Activated CD8-positive, alpha-beta T cell treated with anti-CD3 and anti-CD28 coated beads for 36 hours (primary cell): ENCODE measurements at regions not wholly inside any gene's neighbourhood (a gene's known extent, or its start where the extent isn't known, plus 50 kb on each side); places are given as distances from the start of the nearest gene placed in this dataset.

Experiments used
- ATAC-seq: fragments of 200-7000 bp; cut with Tn5 transposase; one replicate; pipeline ENCODE4 v1.10.0; 2021; ENCODE audit warnings: mild to moderate bottlenecking, moderate library complexity
- CTCF ChIA-PET: fragments of 350-600 bp; sonication (Branson Sonifier 250); formaldehyde crosslinking; loops from one replicate; lab custom pipeline; 2021; ENCODE audit warnings: antibody characterized with exemption; lab: Charles Lee
- POLR2A ChIA-PET: fragments of 350-600 bp; sonication (Branson Sonifier 250); formaldehyde crosslinking; loops from one replicate; lab custom pipeline; 2021; ENCODE audit warnings: antibody characterized with exemption; lab: Charles Lee
- DNase-seq: peaks from one replicate; pipeline ENCODE4 v3.0.0-alpha.2; 2020
- H3K27ac Mint-ChIP-seq: one replicate; pipeline ENCODE4 v1.8.0; 2021; ENCODE audit warnings: mild to moderate bottlenecking, mixed read lengths
- H3K27me3 Mint-ChIP-seq: one replicate; pipeline ENCODE4 v1.8.0; 2021; ENCODE audit warnings: mixed read lengths
- H3K36me3 Mint-ChIP-seq: one replicate; pipeline ENCODE4 v1.8.0; 2021; ENCODE audit warnings: low read depth, mixed read lengths
- H3K4me1 Mint-ChIP-seq: one replicate; pipeline ENCODE4 v1.8.0; 2021; ENCODE audit warnings: low read depth, mixed read lengths
- H3K4me3 Mint-ChIP-seq: one replicate; pipeline ENCODE4 v1.8.0; 2021; ENCODE audit warnings: mild to moderate bottlenecking, moderate library complexity, mixed read lengths
- H3K9me3 Mint-ChIP-seq: one replicate; pipeline ENCODE4 v1.8.0; 2021; ENCODE audit warnings: mixed read lengths
- intact Hi-C: fragments of 100-400 bp; cut with micrococcal nuclease; formaldehyde crosslinking; loops from one replicate; pipeline ENCODE4 v1.10.0; 2022
- TF ChIP-seq, protein P1 (sequence below): fragments of 200-600 bp; IDR thresholded peaks from one replicate; pipeline ENCODE4 v1.8.0; 2022; ENCODE audit warnings: antibody characterized with exemption, mild to moderate bottlenecking

DNA sequence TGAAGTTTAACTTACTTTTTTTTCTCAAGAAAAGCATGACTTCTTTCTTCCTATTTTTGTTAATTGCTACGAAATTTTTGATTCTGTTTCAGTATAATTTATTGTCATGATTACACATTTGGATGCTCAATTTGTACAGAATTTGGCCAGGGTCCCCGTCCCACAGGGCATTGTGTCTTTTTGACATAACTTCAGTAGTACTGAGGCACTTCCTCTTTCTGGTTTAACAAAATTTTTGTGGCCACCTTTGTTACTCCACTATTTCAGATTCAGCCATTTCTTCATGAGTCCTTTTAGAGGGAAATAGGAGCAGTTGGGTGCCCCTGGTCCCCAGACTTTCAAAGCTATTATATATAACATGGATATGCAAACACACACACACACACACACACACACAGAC is 1248.7 kb downstream of the PCDH7 start:
- H3K36me3 Mint-ChIP-seq = no peaks in the 10 kb centered on the region
- H3K4me3 Mint-ChIP-seq = no peak overlapping the region
- ChIA-PET POLR2A (no interaction called here), CTCF (no interaction called here)
- DNase-seq (no peak), ATAC-seq (no peak)
- no peaks in the 10 kb centered on the region for H3K27me3 Mint-ChIP-seq
- H3K27ac Mint-ChIP-seq = no peak overlapping the region
- intact Hi-C loops = no loop called here
- TF ChIP-seq, protein P1, sequence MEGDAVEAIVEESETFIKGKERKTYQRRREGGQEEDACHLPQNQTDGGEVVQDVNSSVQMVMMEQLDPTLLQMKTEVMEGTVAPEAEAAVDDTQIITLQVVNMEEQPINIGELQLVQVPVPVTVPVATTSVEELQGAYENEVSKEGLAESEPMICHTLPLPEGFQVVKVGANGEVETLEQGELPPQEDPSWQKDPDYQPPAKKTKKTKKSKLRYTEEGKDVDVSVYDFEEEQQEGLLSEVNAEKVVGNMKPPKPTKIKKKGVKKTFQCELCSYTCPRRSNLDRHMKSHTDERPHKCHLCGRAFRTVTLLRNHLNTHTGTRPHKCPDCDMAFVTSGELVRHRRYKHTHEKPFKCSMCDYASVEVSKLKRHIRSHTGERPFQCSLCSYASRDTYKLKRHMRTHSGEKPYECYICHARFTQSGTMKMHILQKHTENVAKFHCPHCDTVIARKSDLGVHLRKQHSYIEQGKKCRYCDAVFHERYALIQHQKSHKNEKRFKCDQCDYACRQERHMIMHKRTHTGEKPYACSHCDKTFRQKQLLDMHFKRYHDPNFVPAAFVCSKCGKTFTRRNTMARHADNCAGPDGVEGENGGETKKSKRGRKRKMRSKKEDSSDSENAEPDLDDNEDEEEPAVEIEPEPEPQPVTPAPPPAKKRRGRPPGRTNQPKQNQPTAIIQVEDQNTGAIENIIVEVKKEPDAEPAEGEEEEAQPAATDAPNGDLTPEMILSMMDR = no peak
- H3K9me3 Mint-ChIP-seq = peaks cover 3% of the 10 kb centered on the region
- H3K4me1 Mint-ChIP-seq = no peaks in the 10 kb centered on the region

DNA sequence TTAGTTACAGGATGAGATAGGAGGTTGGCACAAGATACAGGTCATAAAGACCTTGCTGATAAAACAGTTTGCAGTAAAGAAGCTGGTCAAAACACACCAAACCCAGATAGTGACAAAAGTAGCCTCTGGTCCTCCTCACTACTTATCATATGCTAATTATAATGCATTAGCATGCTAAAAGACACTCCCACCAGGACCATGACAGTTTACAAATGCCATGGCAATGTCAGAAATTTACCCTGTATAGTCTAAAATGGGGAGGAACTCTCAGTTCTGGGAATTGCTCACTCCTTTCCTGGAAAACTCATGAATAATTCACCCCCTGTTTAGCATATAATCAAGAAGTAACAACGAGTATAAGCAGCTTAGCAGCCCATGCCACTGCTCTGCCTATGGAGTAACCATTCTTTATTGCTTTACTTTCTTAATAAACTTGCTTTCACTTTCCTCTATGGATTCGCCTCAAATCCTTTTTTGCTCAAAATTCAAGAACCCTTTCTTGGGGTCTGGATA is 1254.4 kb downstream of the PCDH7 start:
- TF ChIP-seq, protein P1 = no peak
- H3K4me3 Mint-ChIP-seq = no peak overlapping the region
- no peaks in the 10 kb centered on the region for H3K4me1 Mint-ChIP-seq
- H3K36me3 Mint-ChIP-seq = no peaks in the 10 kb centered on the region
- no peak overlapping the region for H3K27ac Mint-ChIP-seq
- CTCF ChIA-PET = no interaction called here
- intact Hi-C loops = no loop called here
- no peak for DNase-seq
- POLR2A ChIA-PET = no interaction called here
- H3K9me3 Mint-ChIP-seq = peaks cover 4% of the 10 kb centered on the region
- no peak for ATAC-seq
- no peaks in the 10 kb centered on the region for H3K27me3 Mint-ChIP-seq

DNA sequence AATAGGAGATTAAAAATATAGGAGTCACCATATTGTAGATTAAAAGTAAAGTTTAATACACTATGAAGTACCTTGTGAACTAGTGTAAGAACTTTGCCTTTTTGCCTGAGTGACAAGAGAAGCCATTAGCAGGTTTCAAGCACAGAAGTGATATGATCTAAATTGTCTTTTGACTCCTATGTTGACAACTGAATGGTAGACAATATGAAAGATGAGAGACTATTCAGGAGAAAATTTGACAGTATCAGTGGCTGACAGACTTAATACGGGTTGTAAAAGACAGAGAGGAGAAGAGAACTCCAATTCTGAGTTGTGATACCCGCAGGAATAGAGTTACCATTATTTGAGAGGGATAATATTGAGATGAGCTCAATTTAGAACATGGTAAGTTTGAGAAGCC is 1259.8 kb downstream of the PCDH7 start:
- TF ChIP-seq, protein P1 = no peak
- POLR2A ChIA-PET = no interaction called here
- Mint-ChIP-seq H3K27me3 (no peaks in the 10 kb centered on the region), H3K4me3 (no peak overlapping the region), H3K4me1 (no peaks in the 10 kb centered on the region), H3K27ac (no peak overlapping the region), H3K9me3 (peaks cover 8% of the 10 kb centered on the region), H3K36me3 (no peaks in the 10 kb centered on the region)
- ATAC-seq = no peak
- intact Hi-C loops = no loop called here
- DNase-seq = no peak
- CTCF ChIA-PET = no interaction called here

DNA sequence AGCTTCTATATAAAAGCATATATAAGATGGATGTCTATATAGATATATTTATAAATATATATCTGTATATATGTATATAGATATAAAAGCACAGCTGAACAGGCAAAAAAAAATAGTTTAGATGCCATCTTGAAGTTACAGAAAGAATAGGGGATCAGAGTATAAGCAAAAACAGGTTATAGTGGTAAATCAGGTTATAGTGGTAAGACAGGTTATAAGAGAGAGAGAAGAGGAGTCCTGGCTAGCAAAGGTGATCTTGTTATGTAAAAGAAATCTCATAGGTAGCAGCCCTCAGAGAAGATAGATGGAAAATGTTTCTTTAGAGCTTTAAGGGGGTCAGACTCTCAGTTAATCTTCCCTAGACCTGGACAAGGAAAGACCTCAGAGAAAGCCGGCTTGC is 1263.1 kb downstream of the PCDH7 start:
- TF ChIP-seq, protein P1 = no peak

DNA sequence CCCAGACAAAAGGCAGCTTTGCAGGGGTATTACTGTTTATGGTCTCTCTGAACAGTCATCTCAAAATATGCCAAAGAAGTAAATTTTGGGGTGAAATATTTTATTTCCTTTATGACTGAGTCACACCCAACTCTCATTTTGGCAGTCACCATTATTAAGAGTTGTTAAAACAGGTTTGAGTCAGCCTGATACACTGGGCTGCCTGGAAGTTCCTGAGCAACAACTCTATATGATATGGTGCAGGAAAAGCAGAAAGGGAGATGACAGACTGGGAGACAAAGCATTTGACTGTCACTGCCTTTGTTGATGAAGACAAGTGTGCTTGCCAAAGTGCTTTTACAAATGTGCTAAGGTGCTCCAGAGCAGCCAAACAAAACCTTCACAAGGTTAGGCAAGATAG is 1263.5 kb downstream of the PCDH7 start:
- ChIA-PET CTCF (no interaction called here), POLR2A (no interaction called here)
- no peak overlapping the region for H3K27ac Mint-ChIP-seq
- DNase-seq (no peak), ATAC-seq (no peak)
- intact Hi-C loops = no loop called here
- no peaks in the 10 kb centered on the region for H3K27me3 Mint-ChIP-seq
- TF ChIP-seq, protein P1 = no peak
- H3K4me1 Mint-ChIP-seq = no peaks in the 10 kb centered on the region
- H3K9me3 Mint-ChIP-seq = peaks cover 9% of the 10 kb centered on the region
- H3K4me3 Mint-ChIP-seq = no peak overlapping the region
- no peaks in the 10 kb centered on the region for H3K36me3 Mint-ChIP-seq

More for the DNA sequence above, 1263.1 kb downstream of the PCDH7 start:
- H3K4me1 Mint-ChIP-seq = no peaks in the 10 kb centered on the region
- no peak overlapping the region for H3K4me3 Mint-ChIP-seq
- peaks cover 10% of the 10 kb centered on the region for H3K9me3 Mint-ChIP-seq
- no peaks in the 10 kb centered on the region for H3K27me3 Mint-ChIP-seq
- ATAC-seq (no peak), DNase-seq (no peak)
- ChIA-PET POLR2A (no interaction called here), CTCF (no interaction called here)
- H3K36me3 Mint-ChIP-seq = no peaks in the 10 kb centered on the region
- intact Hi-C loops = no loop called here
- no peak overlapping the region for H3K27ac Mint-ChIP-seq
